Ascending aorta (tissue), 2 donors: ENCODE measurements at regions not wholly inside any gene's neighbourhood (a gene's known extent, or its start where the extent isn't known, plus 50 kb on each side); places are given as distances from the start of the nearest gene placed in this dataset.

Experiments
- DNase-seq, 2 donors: peaks; one replicate each; pipeline ENCODE4 v3.0.0-alpha.2; 2019; ENCODE audit warnings: low spot score in 2 of 2
- H3K27ac ChIP-seq, 2 donors: fragments of 200-600 bp; sonication (generic); one replicate each; pipeline ENCODE4 v1.5.1; 2016 to 2017; ENCODE audit warnings: mild to moderate bottlenecking in 1 of 2
- H3K27me3 ChIP-seq: fragments of 200-600 bp; sonication (generic); one replicate; pipeline ENCODE4 v1.5.1; 2017
- H3K36me3 ChIP-seq, 2 donors: fragments of 200-600 bp; sonication (generic); one replicate each; pipeline ENCODE4 v1.5.1; 2016
- H3K4me1 ChIP-seq, 2 donors: fragments of 200-600 bp; sonication (generic); one replicate each; pipeline ENCODE4 v1.5.1; 2016 to 2017; ENCODE audit warnings: mild to moderate bottlenecking in 1 of 2
- H3K4me3 ChIP-seq, 2 donors: fragments of 200-600 bp; sonication (generic); one replicate each; pipeline ENCODE4 v1.5.1; 2016 to 2017; ENCODE audit warnings: mild to moderate bottlenecking in 1 of 2
- H3K9me3 ChIP-seq, 2 donors: fragments of 200-600 bp; sonication (generic); one replicate each; pipeline ENCODE4 v1.5.1; 2016
- intact Hi-C: fragments of 100-400 bp; cut with DNase I; formaldehyde crosslinking; loops from one replicate; pipeline ENCODE4 v1.15.1; 2023
- TF ChIP-seq, protein P1 (sequence below), 3 experiments: fragments of 200-600 bp in 2 of 3; fragments of 450-650 bp in 1 of 3; sonication (generic) in 2 of 3; IDR thresholded peaks; one replicate each; pipeline ENCODE4 v1.5.1; 2016 to 2019; ENCODE audit warnings: antibody characterized with exemption in 3 of 3, mild to moderate bottlenecking in 1 of 3, moderate library complexity in 1 of 3

DNA sequence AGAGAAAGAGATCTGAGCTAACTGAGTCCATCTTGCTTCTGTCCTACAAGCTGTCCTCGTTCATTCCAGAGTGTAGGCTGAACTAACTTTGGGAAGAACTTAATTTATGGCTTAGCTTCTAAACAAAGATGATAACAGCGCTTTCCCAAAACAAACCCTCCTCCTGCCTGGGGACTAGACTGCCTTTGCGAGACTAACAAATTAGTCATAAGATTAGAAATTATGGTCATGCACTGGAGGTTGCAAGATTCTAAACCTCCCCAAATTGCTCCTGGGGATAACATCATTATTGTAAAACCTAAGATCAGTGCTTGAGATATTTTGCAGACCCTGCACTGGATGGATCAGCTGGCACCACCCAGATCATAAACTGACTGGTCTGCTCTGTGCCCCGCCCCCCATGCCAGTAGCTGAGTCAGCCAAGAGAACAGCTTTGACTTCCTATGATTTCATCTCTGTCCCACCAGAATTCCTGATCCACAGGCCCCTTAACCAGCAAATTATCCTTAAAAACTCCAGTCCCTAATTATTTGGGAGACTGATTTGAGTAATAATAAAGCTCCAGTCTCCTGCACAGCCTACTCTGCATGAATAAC lies 883.3 kb downstream of the TRIML1 start:
- H3K4me1 ChIP-seq, result no peaks in the 10 kb centered on the region
- no peaks in the 10 kb centered on the region for H3K27me3 ChIP-seq
- no peaks in the 10 kb centered on the region for H3K9me3 ChIP-seq
- H3K36me3 ChIP-seq, result no peaks in the 10 kb centered on the region
- intact Hi-C loops, result no loop called here
- no peak overlapping the region for H3K27ac ChIP-seq
- no peak overlapping the region for H3K4me3 ChIP-seq
- DNase-seq, result no peak
- TF ChIP-seq, protein P1, sequence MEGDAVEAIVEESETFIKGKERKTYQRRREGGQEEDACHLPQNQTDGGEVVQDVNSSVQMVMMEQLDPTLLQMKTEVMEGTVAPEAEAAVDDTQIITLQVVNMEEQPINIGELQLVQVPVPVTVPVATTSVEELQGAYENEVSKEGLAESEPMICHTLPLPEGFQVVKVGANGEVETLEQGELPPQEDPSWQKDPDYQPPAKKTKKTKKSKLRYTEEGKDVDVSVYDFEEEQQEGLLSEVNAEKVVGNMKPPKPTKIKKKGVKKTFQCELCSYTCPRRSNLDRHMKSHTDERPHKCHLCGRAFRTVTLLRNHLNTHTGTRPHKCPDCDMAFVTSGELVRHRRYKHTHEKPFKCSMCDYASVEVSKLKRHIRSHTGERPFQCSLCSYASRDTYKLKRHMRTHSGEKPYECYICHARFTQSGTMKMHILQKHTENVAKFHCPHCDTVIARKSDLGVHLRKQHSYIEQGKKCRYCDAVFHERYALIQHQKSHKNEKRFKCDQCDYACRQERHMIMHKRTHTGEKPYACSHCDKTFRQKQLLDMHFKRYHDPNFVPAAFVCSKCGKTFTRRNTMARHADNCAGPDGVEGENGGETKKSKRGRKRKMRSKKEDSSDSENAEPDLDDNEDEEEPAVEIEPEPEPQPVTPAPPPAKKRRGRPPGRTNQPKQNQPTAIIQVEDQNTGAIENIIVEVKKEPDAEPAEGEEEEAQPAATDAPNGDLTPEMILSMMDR (IDR thresholded peaks at IDR 0.05), result no peak

DNA sequence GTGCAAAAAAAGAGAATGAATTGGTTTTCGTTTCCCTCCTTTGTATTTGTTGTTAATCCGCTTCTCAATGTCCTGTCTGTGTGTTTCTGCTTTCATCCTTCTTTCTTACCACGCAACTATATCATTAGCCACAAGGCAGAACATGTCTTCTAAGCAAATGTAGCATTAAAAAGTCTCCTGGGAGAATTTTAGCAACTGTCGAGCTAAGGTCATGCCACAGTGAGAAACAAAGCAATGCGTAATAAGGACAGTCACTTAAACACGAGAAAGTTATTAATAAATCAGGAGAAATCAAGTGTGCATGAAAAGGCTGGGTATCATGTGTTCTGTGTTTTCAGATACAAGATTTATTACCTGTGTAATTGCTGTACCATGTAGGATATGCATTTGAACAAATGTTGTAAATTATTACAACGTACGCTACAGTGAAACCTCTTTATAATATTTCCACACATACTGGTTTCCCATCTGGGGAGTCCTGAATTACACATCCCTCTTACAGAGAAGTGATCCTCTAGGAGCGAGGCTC lies 890.8 kb downstream of the TRIML1 start:
- TF ChIP-seq, protein P1 (IDR thresholded peaks at IDR 0.05), result no peak
- intact Hi-C loops, result no loop called here
- no peak for DNase-seq
- H3K36me3 ChIP-seq, result no peaks in the 10 kb centered on the region
- H3K9me3 ChIP-seq, result no peaks in the 10 kb centered on the region
- H3K27ac ChIP-seq, result no peak overlapping the region
- no peaks in the 10 kb centered on the region for H3K27me3 ChIP-seq
- no peak overlapping the region for H3K4me3 ChIP-seq
- no peaks in the 10 kb centered on the region for H3K4me1 ChIP-seq

DNA sequence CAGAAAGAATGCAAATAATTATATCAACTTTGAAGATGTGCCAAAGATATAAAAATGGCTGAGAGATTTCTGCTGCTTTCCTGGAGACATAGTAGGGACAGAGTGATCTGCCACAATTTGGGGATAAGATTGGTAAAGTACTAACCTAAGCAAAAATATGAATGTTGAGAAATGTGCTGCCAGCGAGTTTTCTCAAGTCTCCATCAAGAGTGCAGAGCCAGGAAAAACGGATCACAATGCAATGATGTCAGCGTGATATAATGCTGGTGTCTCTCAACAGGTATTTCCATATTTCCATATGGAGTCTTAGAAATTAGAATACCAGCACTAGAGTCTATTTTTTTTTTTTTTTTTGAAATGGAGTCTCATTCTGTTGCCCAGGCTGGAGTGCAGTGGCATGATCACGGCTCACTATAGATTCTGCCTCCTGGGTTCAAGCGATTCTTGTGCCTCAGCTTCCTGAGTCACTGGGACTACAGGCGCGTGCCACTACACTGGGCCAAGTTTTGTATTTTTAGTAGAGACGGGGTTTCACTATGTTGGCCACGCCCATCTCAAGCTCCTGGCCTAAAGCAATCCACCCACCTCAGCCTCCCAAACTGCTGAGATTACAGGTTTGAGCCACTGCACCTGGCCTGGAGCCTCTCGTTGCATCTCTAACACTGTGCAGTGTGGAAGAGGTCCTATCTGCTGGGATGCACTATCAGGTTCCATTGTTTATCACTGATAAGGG lies 893.5 kb downstream of the TRIML1 start:
- DNase-seq, result no peak
- Histone ChIP-seq H3K27ac (no peak overlapping the region), H3K9me3 (no peaks in the 10 kb centered on the region), H3K4me3 (no peak overlapping the region), H3K27me3 (no peaks in the 10 kb centered on the region), H3K36me3 (no peaks in the 10 kb centered on the region), H3K4me1 (no peaks in the 10 kb centered on the region)
- intact Hi-C loops, result no loop called here
- TF ChIP-seq, protein P1 (IDR thresholded peaks at IDR 0.05), result no peak

DNA sequence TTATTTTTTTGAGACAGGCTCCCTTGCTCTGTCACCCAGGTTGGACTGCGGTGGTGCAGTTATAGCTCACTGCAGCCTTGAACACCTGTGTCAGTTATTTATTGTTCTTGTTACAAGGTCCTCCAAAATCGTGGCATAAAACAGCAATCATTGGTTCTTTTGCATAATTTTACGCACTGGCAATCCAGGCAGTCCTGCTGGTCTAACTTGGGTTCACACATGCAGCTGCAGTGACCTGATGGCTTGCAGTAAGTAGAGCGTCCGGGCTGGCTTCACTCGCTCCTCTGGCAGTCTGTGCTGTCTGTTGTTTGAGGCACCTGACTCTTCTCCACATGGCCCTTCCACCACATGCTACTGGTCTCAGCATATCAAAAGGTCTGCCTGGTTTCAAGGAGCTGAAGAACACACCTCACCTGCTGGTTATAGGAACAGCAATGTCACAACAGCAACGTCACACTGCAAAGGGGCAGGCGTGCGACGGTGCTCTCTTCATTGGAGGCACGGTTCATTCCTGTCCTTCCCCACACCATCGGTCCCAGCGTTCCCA lies 894.6 kb downstream of the TRIML1 start:
- Histone ChIP-seq H3K27me3 (no peaks in the 10 kb centered on the region), H3K36me3 (no peaks in the 10 kb centered on the region), H3K4me3 (no peak overlapping the region), H3K27ac (no peak overlapping the region), H3K4me1 (no peaks in the 10 kb centered on the region), H3K9me3 (no peaks in the 10 kb centered on the region)
- intact Hi-C loops, result no loop called here
- TF ChIP-seq, protein P1 (IDR thresholded peaks at IDR 0.05), result no peak
- no peak for DNase-seq

DNA sequence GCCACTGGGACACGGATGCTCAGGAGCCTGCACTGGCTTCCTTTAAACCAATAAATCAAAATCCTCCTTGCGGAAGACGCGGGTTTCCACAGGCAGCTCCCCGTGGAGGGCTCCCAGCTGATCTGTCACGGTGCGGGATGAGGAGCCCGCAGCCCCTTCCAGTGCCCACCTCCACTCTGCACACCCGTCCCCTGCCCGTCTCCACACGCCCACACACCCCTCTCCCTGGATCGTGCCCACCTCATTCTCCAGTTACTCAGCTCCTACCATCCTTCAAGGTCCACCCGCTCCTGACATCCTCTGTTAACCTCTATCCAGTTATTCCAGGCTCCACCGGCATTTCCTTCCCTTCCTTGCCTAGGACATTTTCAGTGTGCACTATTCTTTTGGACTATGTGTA lies 895.9 kb downstream of the TRIML1 start:
- Histone ChIP-seq H3K9me3 (no peaks in the 10 kb centered on the region), H3K27ac (no peak overlapping the region), H3K27me3 (no peaks in the 10 kb centered on the region), H3K36me3 (no peaks in the 10 kb centered on the region), H3K4me1 (no peaks in the 10 kb centered on the region), H3K4me3 (no peak overlapping the region)
- intact Hi-C loops, result no loop called here
- no peak for DNase-seq
- TF ChIP-seq, protein P1 (IDR thresholded peaks at IDR 0.05), result no peak
